ENCODE measurements at regions not wholly inside any gene's neighbourhood (a gene's known extent, or its start where the extent isn't known, plus 50 kb on each side); places are given as distances from the start of the nearest gene placed in this dataset.

DNA sequence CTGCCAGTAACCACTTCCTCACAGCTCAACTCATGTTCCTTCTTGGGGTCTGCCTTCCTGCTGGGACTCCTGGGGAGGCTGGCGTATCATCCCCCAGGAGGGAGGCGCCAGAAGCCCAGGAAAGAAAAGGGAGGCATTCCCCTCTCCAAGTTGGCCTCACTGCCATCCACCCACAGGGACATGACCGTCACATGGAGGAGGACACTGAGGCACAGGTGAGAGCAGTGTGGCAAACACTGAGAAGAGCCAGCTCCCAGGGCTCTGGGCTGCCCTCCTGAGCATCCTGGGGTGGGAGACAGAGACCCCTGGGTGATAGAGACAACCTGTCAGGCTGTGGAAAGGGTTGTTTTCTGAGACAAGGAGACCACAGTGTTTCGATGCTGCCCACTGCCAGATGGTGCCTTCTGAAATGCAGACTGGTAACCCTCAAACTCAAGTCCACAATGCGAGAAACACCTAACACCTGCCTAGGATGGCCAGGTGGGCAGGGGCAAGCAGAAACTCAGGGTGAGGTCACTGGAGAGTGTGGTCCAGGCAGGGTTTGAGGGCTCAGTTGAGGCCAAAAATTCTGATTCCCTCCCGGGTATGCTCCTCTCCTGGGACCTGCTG lies 1722.1 kb downstream of the TP53TG3F start:
- POLR2A ChIA-PET: no interaction called here
- DNase-seq: no peak
- ATAC-seq (ENCODE audit: low read depth): no peak
- Mint-ChIP-seq H3K4me1 (no peaks in the 10 kb centered on the region), H3K36me3 (no peaks in the 10 kb centered on the region), H3K27me3 (no peaks in the 10 kb centered on the region), H3K4me3 (no peak overlapping the region), H3K27ac (no peak overlapping the region), H3K9me3 (peaks cover 7% of the 10 kb centered on the region)

DNA sequence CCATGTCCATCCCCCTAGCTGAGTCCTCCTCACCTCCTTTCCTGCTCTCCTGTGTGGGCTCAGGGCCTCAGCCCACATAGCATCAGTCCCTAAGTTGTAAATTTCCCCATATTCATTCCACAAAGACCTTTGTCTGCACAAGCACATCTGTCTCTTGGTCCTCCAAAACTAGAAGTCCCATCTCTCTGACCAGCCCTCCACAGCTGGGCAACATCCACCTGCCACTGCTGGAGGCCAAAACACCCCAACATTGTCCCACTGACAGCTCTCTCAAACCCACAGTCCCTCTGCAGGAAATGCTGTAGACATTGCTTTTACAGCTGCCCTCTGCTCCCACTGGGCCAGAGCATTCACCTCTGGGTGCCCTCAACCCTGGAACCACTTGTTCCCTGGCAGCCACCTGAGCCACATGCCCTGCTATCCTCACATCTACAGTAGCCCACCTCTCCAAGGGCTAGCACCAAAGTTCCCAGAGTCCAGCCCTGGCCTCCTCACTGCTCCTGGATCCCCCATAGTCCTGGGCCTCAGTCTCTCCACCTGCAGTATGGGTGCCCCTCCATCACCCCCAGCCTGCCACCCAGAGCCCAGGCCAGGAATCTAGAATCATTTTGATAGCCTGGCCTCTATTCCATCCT lies 1722.7 kb downstream of the TP53TG3F start:
- Mint-ChIP-seq H3K27me3 (no peaks in the 10 kb centered on the region), H3K9me3 (peaks cover 10% of the 10 kb centered on the region), H3K36me3 (no peaks in the 10 kb centered on the region), H3K4me1 (no peaks in the 10 kb centered on the region), H3K4me3 (no peak overlapping the region), H3K27ac (no peak overlapping the region)
- ATAC-seq (ENCODE audit: low read depth): no peak
- no peak for DNase-seq
- POLR2A ChIA-PET: no interaction called here

DNA sequence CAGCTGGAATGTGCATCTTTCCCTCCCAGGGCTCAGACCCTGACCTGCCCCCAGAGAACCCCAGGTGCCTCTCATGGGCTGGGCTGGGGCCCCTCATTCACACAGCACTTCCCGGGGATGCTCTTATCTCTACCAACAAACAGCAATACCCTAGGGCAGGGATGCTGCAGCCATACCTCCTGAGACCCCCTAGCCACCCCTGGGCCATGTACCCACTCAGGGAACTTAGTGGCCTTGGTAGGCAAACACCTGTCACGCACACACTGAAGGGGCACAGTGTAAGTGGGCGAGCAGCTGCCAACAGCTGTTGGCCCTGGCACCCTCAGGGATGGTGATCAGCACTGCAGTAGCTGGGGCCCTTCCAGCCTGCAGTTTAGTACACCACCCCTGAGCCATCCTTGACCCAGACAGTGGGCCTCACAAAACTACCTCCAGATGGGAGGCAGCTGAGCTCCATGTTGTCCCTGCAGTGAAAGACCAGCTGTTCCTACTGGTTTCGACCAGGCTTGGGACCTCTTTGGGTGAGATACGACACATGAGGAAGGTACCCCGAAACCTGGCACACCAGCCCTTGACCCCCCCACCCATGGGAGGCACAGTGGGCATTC lies 1723.6 kb downstream of the TP53TG3F start:
- Mint-ChIP-seq H3K27me3 (no peaks in the 10 kb centered on the region), H3K9me3 (peaks cover 8% of the 10 kb centered on the region), H3K36me3 (no peaks in the 10 kb centered on the region), H3K4me1 (no peaks in the 10 kb centered on the region), H3K4me3 (no peak overlapping the region), H3K27ac (no peak overlapping the region)
- no peak for ATAC-seq (ENCODE audit: low read depth)
- POLR2A ChIA-PET: no interaction called here
- no peak for DNase-seq

DNA sequence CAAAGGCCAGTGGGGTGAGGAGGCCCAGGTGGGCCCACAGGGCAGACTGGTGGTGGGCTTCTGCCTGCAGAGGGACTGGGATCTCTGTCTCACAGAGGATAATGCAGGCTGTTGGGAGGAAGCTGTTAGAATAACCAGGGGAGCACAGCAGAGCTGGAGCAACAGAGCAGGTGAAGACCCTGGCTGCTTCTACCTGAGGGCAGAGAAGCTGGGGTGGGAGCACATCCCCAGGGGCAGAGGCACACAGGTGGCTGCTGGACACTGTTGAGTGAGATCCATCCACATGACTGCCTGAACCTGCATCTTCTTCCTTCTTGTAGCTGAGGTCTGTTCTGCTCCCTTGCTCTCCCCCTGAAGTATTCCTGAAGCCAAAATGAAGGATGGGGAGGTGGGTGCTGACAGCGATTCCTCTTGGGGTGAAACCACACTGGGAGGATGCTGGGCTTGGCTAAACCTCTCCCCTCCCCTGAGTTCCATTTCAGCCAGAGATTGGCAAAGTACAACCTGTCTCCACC lies 1725.0 kb downstream of the TP53TG3F start:
- H3K36me3 Mint-ChIP-seq: no peaks in the 10 kb centered on the region
- POLR2A ChIA-PET: no interaction called here
- H3K4me3 Mint-ChIP-seq: no peak overlapping the region
- no peak for ATAC-seq (ENCODE audit: low read depth)
- H3K27me3 Mint-ChIP-seq: no peaks in the 10 kb centered on the region
- H3K9me3 Mint-ChIP-seq: peaks cover 7% of the 10 kb centered on the region
- no peaks in the 10 kb centered on the region for H3K4me1 Mint-ChIP-seq
- no peak overlapping the region for H3K27ac Mint-ChIP-seq
- no peak for DNase-seq

DNA sequence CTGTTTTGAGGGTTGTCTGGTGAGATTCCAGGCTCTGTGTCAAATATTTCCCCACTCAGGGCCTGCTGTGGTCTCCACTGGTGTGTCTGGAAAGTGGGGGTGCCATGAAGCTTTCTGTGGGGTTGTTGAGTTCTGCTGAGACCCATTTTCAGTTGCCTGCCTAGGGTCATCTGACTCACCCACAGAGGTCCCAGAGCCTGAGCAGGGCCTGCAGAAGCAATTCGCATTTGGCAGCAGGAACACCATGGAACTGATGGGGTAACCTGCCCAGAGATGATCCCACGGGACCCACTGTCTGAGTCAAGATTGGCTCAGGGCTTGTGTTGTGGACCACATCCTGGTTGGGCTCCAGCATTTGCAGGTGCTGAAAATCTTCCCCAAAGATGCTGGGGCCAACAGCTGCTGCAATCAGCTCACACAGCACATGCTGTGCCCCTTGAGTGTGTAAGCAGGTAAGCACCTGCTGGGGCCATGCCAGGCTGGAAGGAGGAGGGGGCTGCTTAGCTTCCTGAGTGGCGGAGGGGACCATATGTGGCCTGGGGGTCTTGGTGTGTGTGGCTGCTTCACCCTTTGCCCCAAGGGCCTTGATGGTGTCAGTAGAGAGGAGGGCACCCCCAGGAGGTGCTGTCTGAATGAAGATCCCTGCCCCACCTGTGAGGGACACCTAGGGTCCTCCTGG lies 1726.1 kb downstream of the TP53TG3F start:
- H3K36me3 Mint-ChIP-seq: no peaks in the 10 kb centered on the region
- no peaks in the 10 kb centered on the region for H3K4me1 Mint-ChIP-seq
- POLR2A ChIA-PET: no interaction called here
- H3K9me3 Mint-ChIP-seq: peaks cover 7% of the 10 kb centered on the region
- no peak overlapping the region for H3K4me3 Mint-ChIP-seq
- no peaks in the 10 kb centered on the region for H3K27me3 Mint-ChIP-seq
- ATAC-seq (ENCODE audit: low read depth) (no peak), DNase-seq (no peak)
- no peak overlapping the region for H3K27ac Mint-ChIP-seq

DNA sequence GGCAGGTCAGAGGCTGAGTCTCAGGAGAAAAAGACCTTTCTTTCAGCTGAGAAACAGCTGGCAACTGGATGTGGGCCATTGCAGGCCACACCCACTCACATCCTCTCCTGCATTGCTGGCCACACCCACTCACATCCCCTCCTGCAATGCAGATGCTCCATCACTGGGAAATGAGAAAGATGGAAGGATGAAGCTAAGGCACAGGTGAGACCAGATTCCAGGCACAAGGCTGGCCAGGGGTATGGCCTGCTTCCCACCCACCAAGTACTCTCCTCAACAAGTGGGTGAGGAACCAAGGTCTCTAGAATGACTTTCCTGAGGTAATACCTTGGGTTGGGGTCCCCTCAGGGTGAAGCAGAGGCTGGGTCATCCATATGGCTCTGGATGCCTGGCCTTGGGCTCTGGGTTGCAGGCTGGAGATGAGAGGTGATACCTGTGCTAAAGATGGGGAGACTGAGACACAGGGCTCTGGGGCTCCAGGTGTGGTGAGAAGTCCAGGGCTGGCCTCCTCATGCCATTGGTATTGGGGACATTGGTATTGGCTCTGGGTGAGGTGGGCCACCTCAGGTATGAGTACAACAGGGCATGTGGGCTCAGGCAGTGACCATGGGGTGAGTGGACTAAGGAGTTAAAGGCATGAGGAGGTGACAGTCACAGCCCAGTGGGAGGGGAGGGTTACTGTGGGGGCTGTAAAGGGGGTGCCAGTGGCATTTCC lies 1726.8 kb downstream of the TP53TG3F start:
- Mint-ChIP-seq H3K36me3 (no peaks in the 10 kb centered on the region), H3K27me3 (no peaks in the 10 kb centered on the region), H3K4me1 (no peaks in the 10 kb centered on the region), H3K27ac (no peak overlapping the region), H3K9me3 (peaks cover 7% of the 10 kb centered on the region), H3K4me3 (no peak overlapping the region)
- ATAC-seq (ENCODE audit: low read depth) (no peak), DNase-seq (no peak)
- POLR2A ChIA-PET: no interaction called here

DNA sequence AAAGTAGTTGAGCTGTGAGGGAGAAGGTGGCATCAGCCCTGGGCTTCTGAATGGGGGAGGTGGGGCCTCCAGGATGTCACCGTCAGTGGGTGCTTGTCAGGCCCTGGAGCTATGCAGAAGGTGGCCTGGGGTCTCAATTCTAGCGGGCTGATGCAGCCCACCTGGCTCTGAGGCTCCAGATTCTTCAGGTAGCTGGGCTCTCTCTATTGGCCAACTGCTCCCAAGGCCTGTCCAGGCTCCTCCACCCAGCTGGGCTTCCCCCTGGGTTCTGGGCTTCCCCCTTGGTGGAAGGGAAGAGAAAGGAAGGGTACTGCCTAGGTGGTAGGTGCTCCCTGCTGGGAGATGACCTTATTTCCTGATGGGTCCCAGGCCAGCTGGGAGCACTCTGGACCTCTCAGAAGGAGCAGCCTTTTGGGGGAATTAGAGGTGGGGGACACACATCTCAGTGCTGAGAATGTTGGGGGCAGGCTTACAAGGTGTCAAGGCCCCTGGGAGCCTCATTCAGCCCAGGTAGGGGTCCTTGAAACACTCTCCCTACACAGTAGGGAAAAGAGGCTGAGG lies 1728.3 kb downstream of the TP53TG3F start:
- ATAC-seq (ENCODE audit: low read depth) (no peak), DNase-seq (no peak)
- Mint-ChIP-seq H3K4me3 (no peak overlapping the region), H3K36me3 (no peaks in the 10 kb centered on the region), H3K4me1 (no peaks in the 10 kb centered on the region), H3K27me3 (no peaks in the 10 kb centered on the region), H3K27ac (no peak overlapping the region), H3K9me3 (peaks cover 7% of the 10 kb centered on the region)
- POLR2A ChIA-PET: no interaction called here

DNA sequence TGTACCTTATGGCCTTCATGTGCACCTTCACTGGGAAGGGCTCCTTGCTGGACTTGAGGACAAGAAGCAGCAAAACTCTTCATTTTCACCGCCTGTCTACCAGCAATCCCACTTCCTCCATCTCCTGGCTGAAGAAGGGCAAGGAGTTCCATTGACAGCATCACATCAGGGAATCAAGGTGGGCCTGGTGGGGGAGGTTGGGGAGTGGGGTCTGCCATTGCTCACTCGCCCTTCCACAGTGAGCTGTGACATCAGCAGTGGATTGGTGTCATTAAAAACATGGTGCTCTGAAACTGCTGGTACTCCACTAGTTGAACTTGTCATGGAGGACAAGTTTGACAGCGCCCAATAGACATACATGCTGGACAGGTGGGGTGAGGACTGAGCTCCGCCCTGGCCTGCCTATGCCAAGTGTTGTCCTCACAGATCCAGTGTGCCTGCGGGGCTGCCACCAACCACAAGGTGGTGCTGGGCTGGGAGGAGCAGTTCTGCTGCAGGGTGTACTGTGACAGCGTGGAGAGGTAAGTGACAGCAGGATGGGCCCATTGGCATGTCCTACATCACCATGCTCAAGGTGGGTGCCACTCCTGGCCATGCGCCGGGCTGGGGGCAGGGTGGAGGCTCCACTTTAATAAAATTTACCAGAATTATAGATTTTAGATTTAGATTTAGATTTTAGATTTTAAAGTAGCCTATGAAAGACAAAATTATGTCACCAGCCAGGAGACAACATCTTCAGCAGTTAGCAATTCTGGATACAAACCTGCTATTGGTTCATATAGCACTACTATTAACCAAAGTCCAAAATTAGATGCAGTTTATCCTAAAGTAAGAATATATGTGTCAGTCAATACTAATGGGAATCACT lies 1729.1 kb downstream of the TP53TG3F start:
- Mint-ChIP-seq H3K27me3 (no peaks in the 10 kb centered on the region), H3K9me3 (peaks cover 7% of the 10 kb centered on the region), H3K36me3 (no peaks in the 10 kb centered on the region), H3K4me1 (no peaks in the 10 kb centered on the region), H3K27ac (no peak overlapping the region), H3K4me3 (no peak overlapping the region)
- no peak for DNase-seq
- no peak for ATAC-seq (ENCODE audit: low read depth)
- POLR2A ChIA-PET: no interaction called here

DNA sequence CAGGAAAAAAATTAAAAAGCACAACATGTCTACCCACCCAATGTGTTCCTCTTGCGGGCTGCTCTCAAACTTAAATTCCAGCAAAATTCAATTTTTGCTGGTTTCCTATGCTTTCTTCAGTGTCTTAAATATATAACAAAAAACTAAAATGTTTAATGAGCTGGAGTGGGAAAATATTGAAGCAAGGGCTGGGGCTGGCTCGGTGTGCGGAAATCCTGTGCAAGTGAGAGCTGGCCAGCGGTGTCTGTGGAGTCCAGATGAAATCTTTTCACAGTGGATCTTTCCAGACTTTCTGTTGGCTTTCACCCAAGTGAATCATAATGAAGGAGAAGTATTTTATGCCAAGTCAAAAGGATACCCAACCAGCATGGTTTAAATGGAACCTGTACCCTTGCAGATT lies 1733.6 kb downstream of the TP53TG3F start:
- POLR2A ChIA-PET: no interaction called here
- Mint-ChIP-seq H3K9me3 (peaks cover 3% of the 10 kb centered on the region), H3K27me3 (no peaks in the 10 kb centered on the region), H3K4me1 (no peaks in the 10 kb centered on the region), H3K27ac (no peak overlapping the region), H3K36me3 (no peaks in the 10 kb centered on the region), H3K4me3 (no peak overlapping the region)
- ATAC-seq (ENCODE audit: low read depth): no peak
- no peak for DNase-seq

DNA sequence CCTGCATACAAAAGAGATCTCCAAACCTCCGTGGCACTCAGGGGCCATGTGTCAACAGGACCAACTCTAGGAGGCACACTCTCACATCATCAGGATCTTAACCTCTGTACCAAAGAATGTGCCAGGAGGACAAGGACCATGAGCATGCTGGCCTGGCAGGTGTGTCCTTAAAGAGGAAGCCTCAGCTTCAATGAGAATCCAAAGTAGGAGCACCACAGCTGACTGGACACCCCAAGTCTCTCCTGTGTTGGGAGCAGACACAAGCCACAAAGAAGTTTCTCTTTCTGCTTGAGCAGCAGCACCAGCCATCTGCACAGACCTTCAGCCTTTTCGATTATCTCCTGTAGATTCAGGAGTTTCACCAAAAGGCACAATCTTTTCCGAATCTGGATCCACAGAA lies 1734.5 kb downstream of the TP53TG3F start:
- Mint-ChIP-seq H3K27ac (no peak overlapping the region), H3K36me3 (no peaks in the 10 kb centered on the region), H3K4me1 (no peaks in the 10 kb centered on the region), H3K4me3 (no peak overlapping the region), H3K9me3 (peaks cover 3% of the 10 kb centered on the region), H3K27me3 (no peaks in the 10 kb centered on the region)
- ATAC-seq (ENCODE audit: low read depth) (no peak), DNase-seq (no peak)
- POLR2A ChIA-PET: no interaction called here

DNA sequence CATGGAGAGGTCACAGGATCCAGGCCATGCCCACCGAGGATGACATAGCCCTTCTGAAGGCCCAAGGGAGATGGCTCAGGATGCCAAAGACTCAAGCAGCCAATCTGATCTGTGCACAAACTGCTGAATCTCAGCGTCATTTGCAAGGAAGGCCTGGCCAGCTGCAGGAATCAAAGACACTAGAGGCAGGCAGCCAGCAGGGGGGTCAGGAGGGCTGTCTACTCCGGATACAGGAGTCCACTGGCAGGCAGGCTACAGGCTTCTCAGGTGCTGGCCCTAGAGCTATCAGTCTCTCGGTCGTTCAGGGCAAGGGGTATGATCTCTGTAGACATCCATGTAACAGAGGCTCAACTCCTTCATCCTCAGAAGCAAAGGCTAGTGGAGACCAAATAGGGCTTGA lies 1735.3 kb downstream of the TP53TG3F start:
- DNase-seq (no peak), ATAC-seq (ENCODE audit: low read depth) (no peak)
- POLR2A ChIA-PET: no interaction called here
- Mint-ChIP-seq H3K4me3 (no peak overlapping the region), H3K9me3 (peaks cover 4% of the 10 kb centered on the region), H3K27me3 (no peaks in the 10 kb centered on the region), H3K4me1 (no peaks in the 10 kb centered on the region), H3K27ac (no peak overlapping the region), H3K36me3 (no peaks in the 10 kb centered on the region)

DNA sequence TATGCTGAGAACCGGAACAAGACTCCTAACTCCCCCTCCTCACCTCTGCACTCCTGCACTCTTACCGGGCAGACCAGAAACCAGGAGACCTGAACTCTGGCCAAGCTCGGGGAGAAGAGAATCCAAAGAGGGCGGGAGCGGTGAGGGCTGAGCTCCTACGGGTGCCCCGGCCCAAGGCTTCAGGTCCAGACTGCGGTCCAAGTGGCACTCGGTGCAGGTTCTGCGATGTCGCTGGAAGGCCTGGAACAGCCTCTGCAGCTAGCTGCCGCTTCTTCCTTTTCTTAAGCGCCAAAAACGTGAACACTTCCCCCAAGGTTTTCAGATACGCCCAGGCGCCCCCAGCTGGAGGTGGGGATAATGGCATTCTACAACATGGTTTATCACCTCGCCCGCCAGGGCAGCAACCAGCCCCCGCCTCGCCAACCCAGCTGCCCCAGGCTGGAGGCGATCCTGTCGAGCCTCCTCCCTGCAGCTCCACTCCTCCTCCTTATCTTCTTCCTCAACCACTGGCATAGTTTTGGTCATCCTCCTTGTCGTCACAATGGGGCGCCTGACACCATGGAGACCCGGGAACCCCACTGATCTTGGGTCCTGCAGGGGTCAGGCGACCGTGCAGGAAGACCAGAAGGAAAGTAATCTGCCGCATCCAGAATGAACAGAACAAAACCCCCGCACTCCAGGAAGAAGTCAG lies 1735.9 kb downstream of the TP53TG3F start:
- H3K27ac Mint-ChIP-seq: no peak overlapping the region
- DNase-seq (no peak), ATAC-seq (ENCODE audit: low read depth) (no peak)
- no peaks in the 10 kb centered on the region for H3K36me3 Mint-ChIP-seq
- H3K27me3 Mint-ChIP-seq: no peaks in the 10 kb centered on the region
- peaks cover 8% of the 10 kb centered on the region for H3K9me3 Mint-ChIP-seq
- H3K4me3 Mint-ChIP-seq: no peak overlapping the region
- H3K4me1 Mint-ChIP-seq: no peaks in the 10 kb centered on the region
- POLR2A ChIA-PET: no interaction called here

Measured in activated naive CD8-positive, alpha-beta T cell treated with anti-CD3 and anti-CD28 coated beads, Interleukin-2, amount 10 ng/mL, durations not matched to agents 7 days and 5 days (primary cell).